B cell (primary cell): ENCODE measurements at regions not wholly inside any gene's neighbourhood (a gene's known extent, or its start where the extent isn't known, plus 50 kb on each side); places are given as distances from the start of the nearest gene placed in this dataset.

Source experiments
- EZH2 ChIP-seq: IDR thresholded peaks from 2 replicates; pipeline ENCODE4 v1.6.1; 2012; ENCODE audit warnings: borderline replicate concordance, low read depth, mild to moderate bottlenecking, moderate library complexity, low read length; ENCODE audit not compliant: insufficient read depth, poor library complexity, severe bottlenecking
- TF ChIP-seq, protein P1 (sequence below): fragments of 200-600 bp; IDR thresholded peaks from one replicate; pipeline ENCODE4 v1.8.0; 2022; ENCODE audit warnings: antibody characterized with exemption, mild to moderate bottlenecking

- TF ChIP-seq, protein P1, sequence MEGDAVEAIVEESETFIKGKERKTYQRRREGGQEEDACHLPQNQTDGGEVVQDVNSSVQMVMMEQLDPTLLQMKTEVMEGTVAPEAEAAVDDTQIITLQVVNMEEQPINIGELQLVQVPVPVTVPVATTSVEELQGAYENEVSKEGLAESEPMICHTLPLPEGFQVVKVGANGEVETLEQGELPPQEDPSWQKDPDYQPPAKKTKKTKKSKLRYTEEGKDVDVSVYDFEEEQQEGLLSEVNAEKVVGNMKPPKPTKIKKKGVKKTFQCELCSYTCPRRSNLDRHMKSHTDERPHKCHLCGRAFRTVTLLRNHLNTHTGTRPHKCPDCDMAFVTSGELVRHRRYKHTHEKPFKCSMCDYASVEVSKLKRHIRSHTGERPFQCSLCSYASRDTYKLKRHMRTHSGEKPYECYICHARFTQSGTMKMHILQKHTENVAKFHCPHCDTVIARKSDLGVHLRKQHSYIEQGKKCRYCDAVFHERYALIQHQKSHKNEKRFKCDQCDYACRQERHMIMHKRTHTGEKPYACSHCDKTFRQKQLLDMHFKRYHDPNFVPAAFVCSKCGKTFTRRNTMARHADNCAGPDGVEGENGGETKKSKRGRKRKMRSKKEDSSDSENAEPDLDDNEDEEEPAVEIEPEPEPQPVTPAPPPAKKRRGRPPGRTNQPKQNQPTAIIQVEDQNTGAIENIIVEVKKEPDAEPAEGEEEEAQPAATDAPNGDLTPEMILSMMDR, result no peak
- TF ChIP-seq EZH2, result no peak
These were observed 518.7 kb upstream of the SUCLG2 start for GRCh38 chr3:68173012-68173634.
